CD4-positive, alpha-beta memory T cell (primary cell): ENCODE measurements at regions not wholly inside any gene's neighbourhood (a gene's known extent, or its start where the extent isn't known, plus 50 kb on each side); places are given as distances from the start of the nearest gene placed in this dataset.

Source experiments
- CTCF ChIA-PET: fragments of 350-600 bp; sonication (Branson Sonifier 250); formaldehyde crosslinking; loops from one replicate; lab custom pipeline; 2021; ENCODE audit warnings: inconsistent platforms; ENCODE audit not compliant: partially characterized antibody; lab: Charles Lee
- POLR2A ChIA-PET: fragments of 350-600 bp; sonication (Branson Sonifier 250); formaldehyde crosslinking; loops from one replicate; lab custom pipeline; 2021; ENCODE audit not compliant: partially characterized antibody; lab: Charles Lee
- DNase-seq, 5 donors: peaks; one replicate each; pipeline versions ENCODE4 v3.0.0 to v3.0.0-alpha.2; 2020 to 2022; ENCODE audit warnings: mixed read lengths in 1 of 5
- H3K27ac ChIP-seq: one replicate; pipeline ENCODE4 v1.7.0; 2013; ENCODE audit warnings: low read depth, low read length
- H3K27me3 ChIP-seq: 2 replicates; pipeline ENCODE4 v1.7.0; 2013; ENCODE audit warnings: mild to moderate bottlenecking, low read length, moderate library complexity; ENCODE audit not compliant: insufficient read depth
- H3K36me3 ChIP-seq: 2 replicates; pipeline ENCODE4 v1.7.0; 2013; ENCODE audit warnings: mild to moderate bottlenecking, low read length, moderate library complexity; ENCODE audit not compliant: insufficient read depth
- H3K4me1 ChIP-seq: 2 replicates; pipeline ENCODE4 v1.7.0; 2013; ENCODE audit warnings: mild to moderate bottlenecking, low read length, moderate library complexity; ENCODE audit not compliant: insufficient read depth
- H3K4me3 ChIP-seq, 2 donors: one replicate each; pipeline ENCODE4 v1.7.0; 2013; ENCODE audit warnings: low read length in 2 of 2, mild to moderate bottlenecking in 1 of 2
- H3K9me3 ChIP-seq, 2 donors: one replicate each; pipeline ENCODE4 v1.7.0; 2013; ENCODE audit warnings: low read length in 2 of 2, control low read depth in 1 of 2; ENCODE audit not compliant: control insufficient read depth in 1 of 2
- H3K27ac Mint-ChIP-seq, 7 donors: one replicate each; pipeline ENCODE4 v1.8.0; 2020 to 2021; ENCODE audit warnings: mixed read lengths in 7 of 7, mild to moderate bottlenecking in 6 of 7, inconsistent platforms in 3 of 7, moderate library complexity in 3 of 7
- H3K27me3 Mint-ChIP-seq, 2 donors: one replicate each; pipeline ENCODE4 v1.8.0; 2020 to 2021; ENCODE audit warnings: mixed read lengths in 2 of 2
- H3K36me3 Mint-ChIP-seq, 2 donors: one replicate each; pipeline ENCODE4 v1.8.0; 2020 to 2021; ENCODE audit warnings: mixed read lengths in 2 of 2, inconsistent platforms in 1 of 2, mild to moderate bottlenecking in 1 of 2
- H3K4me1 Mint-ChIP-seq, 4 donors: one replicate each; pipeline ENCODE4 v1.8.0; 2020 to 2021; ENCODE audit warnings: mixed read lengths in 4 of 4, mild to moderate bottlenecking in 1 of 4
- H3K4me3 Mint-ChIP-seq, 8 donors: one replicate each; pipeline ENCODE4 v1.8.0; 2020 to 2021; ENCODE audit warnings: mixed read lengths in 8 of 8, mild to moderate bottlenecking in 7 of 8, moderate library complexity in 6 of 8, inconsistent platforms in 3 of 8
- H3K9me3 Mint-ChIP-seq, 8 donors: one replicate each; pipeline ENCODE4 v1.8.0; 2020 to 2021; ENCODE audit warnings: mixed read lengths in 8 of 8, mild to moderate bottlenecking in 5 of 8, inconsistent platforms in 3 of 8, moderate library complexity in 1 of 8
- intact Hi-C: fragments of 100-400 bp; cut with micrococcal nuclease; formaldehyde crosslinking; loops from one replicate; pipeline ENCODE4 v1.15.1; 2023

DNA sequence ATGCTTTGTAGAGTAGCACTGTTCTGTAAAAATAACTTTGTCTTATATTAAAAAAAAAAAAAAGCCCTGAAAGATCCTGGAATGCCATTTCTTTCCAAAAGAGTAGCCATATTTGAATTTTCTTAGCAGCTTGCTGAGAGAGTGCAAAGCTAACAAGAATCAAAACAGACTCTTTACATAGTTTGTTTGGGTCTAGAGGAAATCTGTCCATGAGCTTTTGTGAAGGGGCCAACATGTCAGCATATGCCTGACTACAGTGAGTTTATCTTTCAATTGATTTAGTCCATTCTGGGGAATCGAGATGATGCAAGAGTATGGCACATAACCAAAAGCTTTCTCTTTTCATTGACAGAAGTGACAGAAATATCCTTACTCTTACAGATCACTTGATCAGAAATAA lies 777.7 kb upstream of the ACVR2A start:
- H3K4me1 ChIP-seq: no peaks in the 10 kb centered on the region
- Mint-ChIP-seq H3K27ac (no peak overlapping the region), H3K36me3 (peaks cover 0 to 4% of the 10 kb centered on the region in 2 donors), H3K4me1 (no peaks in the 10 kb centered on the region), H3K4me3 (no peak overlapping the region), H3K9me3 (peaks cover 0 to 13% (median 3%) of the 10 kb centered on the region in 8 donors), H3K27me3 (peaks cover 4 to 8% of the 10 kb centered on the region in 2 donors)
- H3K4me3 ChIP-seq: no peak overlapping the region
- intact Hi-C loops: no loop called here
- DNase-seq: no peak
- H3K36me3 ChIP-seq: no peaks in the 10 kb centered on the region
- ChIA-PET CTCF (no interaction called here), POLR2A (interaction anchor here (0.6 kb wide), 1 partner anchor 844 kb away, joined by 4 read pairs; no protein-coding TSS in a partner anchor)
- no peaks in the 10 kb centered on the region for H3K27me3 ChIP-seq
- no peaks in the 10 kb centered on the region for H3K9me3 ChIP-seq
- no peak overlapping the region for H3K27ac ChIP-seq

DNA sequence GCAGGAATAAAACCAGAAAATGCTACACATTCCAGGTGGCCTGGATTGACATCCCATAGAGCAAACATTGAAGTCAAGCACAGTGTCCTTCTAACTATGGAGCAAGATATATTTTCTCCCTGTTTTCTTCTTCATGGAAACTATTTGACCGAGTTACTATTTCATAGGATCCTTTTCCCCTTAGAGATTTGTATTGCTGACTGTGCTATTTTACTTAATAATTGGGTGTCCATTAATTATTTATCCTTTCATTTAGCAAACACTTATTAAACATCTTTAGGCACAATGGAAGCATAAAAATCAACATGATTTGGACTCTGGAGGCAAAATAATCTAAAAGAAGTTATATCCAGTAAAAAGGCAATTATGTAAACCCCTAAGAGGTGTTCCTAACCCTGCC lies 782.8 kb upstream of the ACVR2A start:
- no peak overlapping the region for H3K27ac Mint-ChIP-seq
- no peaks in the 10 kb centered on the region for H3K27me3 ChIP-seq
- H3K9me3 Mint-ChIP-seq: peaks cover 0 to 13% (median 3%) of the 10 kb centered on the region in 8 donors
- intact Hi-C loops: no loop called here
- H3K27ac ChIP-seq: no peak overlapping the region
- H3K4me1 Mint-ChIP-seq: no peaks in the 10 kb centered on the region
- no peaks in the 10 kb centered on the region for H3K9me3 ChIP-seq
- no peak overlapping the region for H3K4me3 ChIP-seq
- DNase-seq: no peak
- ChIA-PET POLR2A (no interaction called here), CTCF (interaction anchor here (1.0 kb wide), 1 partner anchor 17 kb away, joined by 3 read pairs; no protein-coding TSS in a partner anchor)
- no peaks in the 10 kb centered on the region for H3K4me1 ChIP-seq
- H3K4me3 Mint-ChIP-seq: no peak overlapping the region
- peaks cover 5 to 6% of the 10 kb centered on the region in 2 donors for H3K27me3 Mint-ChIP-seq
- peaks cover 0 to 4% of the 10 kb centered on the region in 2 donors for H3K36me3 Mint-ChIP-seq
- H3K36me3 ChIP-seq: no peaks in the 10 kb centered on the region

DNA sequence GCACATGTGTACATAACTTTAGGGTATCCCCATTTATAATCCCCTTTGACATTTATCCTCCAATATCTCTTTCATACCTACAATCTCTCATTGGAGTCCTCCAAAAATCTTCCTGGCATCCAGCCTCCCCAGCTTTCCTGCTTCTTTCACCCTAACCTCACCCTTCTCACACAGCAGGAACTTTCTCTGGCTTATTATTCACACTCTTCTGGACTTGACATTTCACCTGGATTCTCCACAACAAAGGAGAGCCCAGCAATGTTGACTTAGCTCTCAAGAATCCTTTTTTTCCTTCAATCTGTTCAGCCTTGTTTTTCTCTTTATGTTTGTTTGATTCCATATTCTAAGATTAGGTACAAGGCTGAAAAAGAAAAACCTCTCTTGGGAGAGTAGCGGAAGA lies 783.6 kb upstream of the ACVR2A start:
- H3K27me3 ChIP-seq: no peaks in the 10 kb centered on the region
- no peaks in the 10 kb centered on the region for H3K4me1 Mint-ChIP-seq
- no peaks in the 10 kb centered on the region for H3K4me1 ChIP-seq
- no peak overlapping the region for H3K4me3 ChIP-seq
- H3K36me3 Mint-ChIP-seq: peaks cover 0 to 4% of the 10 kb centered on the region in 2 donors
- no peak overlapping the region for H3K27ac ChIP-seq
- H3K27ac Mint-ChIP-seq: peak overlapping the region in 1 of 7 donors; percentile 2
- H3K9me3 ChIP-seq: no peaks in the 10 kb centered on the region
- no peak for DNase-seq
- POLR2A ChIA-PET: no interaction called here
- peaks cover 0 to 13% (median 3%) of the 10 kb centered on the region in 8 donors for H3K9me3 Mint-ChIP-seq
- intact Hi-C loops: no loop called here
- CTCF ChIA-PET: no interaction called here
- H3K36me3 ChIP-seq: no peaks in the 10 kb centered on the region
- H3K27me3 Mint-ChIP-seq: peaks cover 5 to 6% of the 10 kb centered on the region in 2 donors
- H3K4me3 Mint-ChIP-seq: no peak overlapping the region

- no peaks in the 10 kb centered on the region for H3K9me3 ChIP-seq
- no peak overlapping the region for H3K4me3 ChIP-seq
- no peaks in the 10 kb centered on the region for H3K27me3 ChIP-seq
- H3K27ac Mint-ChIP-seq: no peak overlapping the region
- H3K36me3 Mint-ChIP-seq: no peaks in the 10 kb centered on the region
- no peaks in the 10 kb centered on the region for H3K4me1 ChIP-seq
- intact Hi-C loops: no loop called here
- peak in 1 of 5 donors; percentile 14 for DNase-seq
- ChIA-PET CTCF (no interaction called here), POLR2A (no interaction called here)
- no peaks in the 10 kb centered on the region for H3K36me3 ChIP-seq
- no peak overlapping the region for H3K27ac ChIP-seq
- no peaks in the 10 kb centered on the region for H3K4me1 Mint-ChIP-seq
- H3K4me3 Mint-ChIP-seq: no peak overlapping the region
- H3K27me3 Mint-ChIP-seq: peaks cover 0 to 6% of the 10 kb centered on the region in 2 donors
- H3K9me3 Mint-ChIP-seq: no peaks in the 10 kb centered on the region
Measured at GRCh38 chr2:147057892-147058490, 786.8 kb upstream of the ACVR2A start.

GRCh38 chr2:147051814-147052213 lies 793.0 kb upstream of the ACVR2A start:
- no peaks in the 10 kb centered on the region for H3K27me3 Mint-ChIP-seq
- no peaks in the 10 kb centered on the region for H3K9me3 Mint-ChIP-seq
- intact Hi-C loops: no loop called here
- H3K4me3 Mint-ChIP-seq: no peak overlapping the region
- H3K4me3 ChIP-seq: no peak overlapping the region
- no peak overlapping the region for H3K27ac ChIP-seq
- H3K36me3 ChIP-seq: no peaks in the 10 kb centered on the region
- H3K36me3 Mint-ChIP-seq: no peaks in the 10 kb centered on the region
- H3K9me3 ChIP-seq: no peaks in the 10 kb centered on the region
- no peaks in the 10 kb centered on the region for H3K27me3 ChIP-seq
- H3K27ac Mint-ChIP-seq: no peak overlapping the region
- ChIA-PET POLR2A (no interaction called here), CTCF (interaction anchor here (0.8 to 1.2 kb wide), 3 partner anchors 8 to 14 kb away, joined by 3 read pairs; no protein-coding TSS in a partner anchor)
- DNase-seq: no peak
- H3K4me1 Mint-ChIP-seq: peaks cover 0 to 2% (median 0%) of the 10 kb centered on the region in 4 donors
- H3K4me1 ChIP-seq: no peaks in the 10 kb centered on the region

DNA sequence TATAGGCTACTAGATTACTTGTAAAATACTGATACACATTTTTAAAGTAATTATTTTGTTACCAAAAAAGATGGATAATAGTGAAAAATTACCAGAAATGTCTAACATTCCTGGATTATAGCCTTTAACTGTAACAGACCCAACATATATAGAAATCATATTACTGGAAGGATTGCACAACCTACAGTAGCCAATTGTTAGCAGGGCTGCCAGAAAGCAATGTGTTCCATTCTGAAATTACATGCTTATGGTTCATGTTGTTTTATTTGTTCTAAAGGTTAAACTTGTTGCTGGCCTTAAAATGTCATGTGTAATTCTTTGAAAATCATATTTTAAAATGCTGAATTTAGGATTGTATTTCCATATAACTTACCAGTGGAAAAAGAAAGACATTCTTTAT lies 793.6 kb upstream of the ACVR2A start:
- Mint-ChIP-seq H3K4me3 (no peak overlapping the region), H3K36me3 (no peaks in the 10 kb centered on the region), H3K27ac (no peak overlapping the region), H3K4me1 (peaks cover 0 to 2% (median 0%) of the 10 kb centered on the region in 4 donors), H3K9me3 (no peaks in the 10 kb centered on the region), H3K27me3 (no peaks in the 10 kb centered on the region)
- CTCF ChIA-PET: interaction anchor here (0.9 kb wide), 1 partner anchor 9 kb away, joined by 3 read pairs; no protein-coding TSS in a partner anchor
- H3K27me3 ChIP-seq: no peaks in the 10 kb centered on the region
- intact Hi-C loops: no loop called here
- H3K4me3 ChIP-seq: no peak overlapping the region
- no peaks in the 10 kb centered on the region for H3K36me3 ChIP-seq
- POLR2A ChIA-PET: no interaction called here
- no peaks in the 10 kb centered on the region for H3K9me3 ChIP-seq
- no peak overlapping the region for H3K27ac ChIP-seq
- no peak for DNase-seq
- no peaks in the 10 kb centered on the region for H3K4me1 ChIP-seq

GRCh38 chr2:147049957-147050356 lies 794.9 kb upstream of the ACVR2A start:
- H3K36me3 ChIP-seq: no peaks in the 10 kb centered on the region
- H3K27me3 Mint-ChIP-seq: no peaks in the 10 kb centered on the region
- H3K4me1 ChIP-seq: no peaks in the 10 kb centered on the region
- no peak overlapping the region for H3K4me3 ChIP-seq
- no peak overlapping the region for H3K27ac ChIP-seq
- H3K4me3 Mint-ChIP-seq: no peak overlapping the region
- H3K4me1 Mint-ChIP-seq: peaks cover 0 to 4% (median 1%) of the 10 kb centered on the region in 4 donors
- no peak overlapping the region for H3K27ac Mint-ChIP-seq
- ChIA-PET CTCF (interaction anchor here (2.1 kb wide), 1 partner anchor 861 kb away, joined by 6 read pairs; no protein-coding TSS in a partner anchor), POLR2A (no interaction called here)
- peaks cover 0 to 2% (median 0%) of the 10 kb centered on the region in 8 donors for H3K9me3 Mint-ChIP-seq
- H3K36me3 Mint-ChIP-seq: no peaks in the 10 kb centered on the region
- intact Hi-C loops: no loop called here
- no peaks in the 10 kb centered on the region for H3K27me3 ChIP-seq
- DNase-seq: no peak
- no peaks in the 10 kb centered on the region for H3K9me3 ChIP-seq
